ENCODE measurements at regions not wholly inside any gene's neighbourhood (a gene's known extent, or its start where the extent isn't known, plus 50 kb on each side); places are given as distances from the start of the nearest gene placed in this dataset.

GRCh38 chr7:26459540-26460193 is 168.0 kb downstream of the SNX10 start:
- TF ChIP-seq POLR2A (IDR thresholded peaks at IDR 0.05) (no peak), POLR2AphosphoS5 (IDR thresholded peaks at IDR 0.05) (no peak), CTCF (IDR thresholded peaks at IDR 0.05 in 8 of 11, conservative IDR thresholded peaks at IDR 0.05 in 3 of 11) (no peak)
- H3K36me3 ChIP-seq = no peaks in the 10 kb centered on the region
- DNase-seq = no peak
- intact Hi-C loops (cut with DNase I; ENCODE audit: low total_unique reads) = no loop called here
- no peaks in the 10 kb centered on the region for H3K4me1 ChIP-seq
- H3K9me3 ChIP-seq = no peaks in the 10 kb centered on the region
- peaks cover 0 to 3% (median 0%) of the 10 kb centered on the region in 7 donors for H3K27me3 ChIP-seq (replicated peaks in 1 of 7)
- WGBS, 5 donors = 74 to 92% (median 82%) methylated on average over 5 of the region's 5 CpGs
- no peak overlapping the region for H3K27ac ChIP-seq
- no peak overlapping the region for H3K4me3 ChIP-seq

- 86 to 96% (median 90%) methylated on average over 4 of the region's 4 CpGs for WGBS, 5 donors
- Histone ChIP-seq H3K27ac (no peak overlapping the region), H3K27me3 (replicated peaks in 1 of 7) (peaks cover 0 to 5% (median 0%) of the 10 kb centered on the region in 7 donors), H3K4me1 (no peaks in the 10 kb centered on the region), H3K9me3 (no peaks in the 10 kb centered on the region), H3K4me3 (no peak overlapping the region), H3K36me3 (no peaks in the 10 kb centered on the region)
- DNase-seq = no peak
- intact Hi-C loops (cut with DNase I; ENCODE audit: low total_unique reads) = no loop called here
- TF ChIP-seq CTCF (IDR thresholded peaks at IDR 0.05 in 8 of 11, conservative IDR thresholded peaks at IDR 0.05 in 3 of 11) (no peak), POLR2A (IDR thresholded peaks at IDR 0.05) (no peak), POLR2AphosphoS5 (IDR thresholded peaks at IDR 0.05) (no peak)
Observed at GRCh38 chr7:26460351-26461085, 168.9 kb downstream of the SNX10 start.

- peaks cover 0 to 5% (median 0%) of the 10 kb centered on the region in 7 donors for H3K27me3 ChIP-seq (replicated peaks in 1 of 7)
- no peak overlapping the region for H3K4me3 ChIP-seq
- intact Hi-C loops (cut with DNase I; ENCODE audit: low total_unique reads) = no loop called here
- H3K36me3 ChIP-seq = no peaks in the 10 kb centered on the region
- no peaks in the 10 kb centered on the region for H3K4me1 ChIP-seq
- H3K9me3 ChIP-seq = no peaks in the 10 kb centered on the region
- H3K27ac ChIP-seq = no peak overlapping the region
- no peak for DNase-seq
- 81 to 90% (median 85%) methylated on average over 7 of the region's 7 CpGs for WGBS, 5 donors
- TF ChIP-seq POLR2A (IDR thresholded peaks at IDR 0.05) (no peak), CTCF (IDR thresholded peaks at IDR 0.05 in 8 of 11, conservative IDR thresholded peaks at IDR 0.05 in 3 of 11) (no peak), POLR2AphosphoS5 (IDR thresholded peaks at IDR 0.05) (no peak)
Observed at GRCh38 chr7:26461518-26461917, 169.9 kb downstream of the SNX10 start.

- DNase-seq = no peak
- no peak overlapping the region for H3K4me3 ChIP-seq
- no peak for TF ChIP-seq POLR2AphosphoS5 (IDR thresholded peaks at IDR 0.05)
- TF ChIP-seq CTCF (IDR thresholded peaks at IDR 0.05 in 8 of 11, conservative IDR thresholded peaks at IDR 0.05 in 3 of 11) = no peak
- no peak for TF ChIP-seq POLR2A (IDR thresholded peaks at IDR 0.05)
- peaks cover 0 to 5% (median 0%) of the 10 kb centered on the region in 7 donors for H3K27me3 ChIP-seq (replicated peaks in 1 of 7)
- no peak overlapping the region for H3K27ac ChIP-seq
- intact Hi-C loops (cut with DNase I; ENCODE audit: low total_unique reads) = no loop called here
- H3K36me3 ChIP-seq = no peaks in the 10 kb centered on the region
- no peaks in the 10 kb centered on the region for H3K4me1 ChIP-seq
- 66 to 90% (median 83%) methylated on average over 6 of the region's 6 CpGs for WGBS, 5 donors
- no peaks in the 10 kb centered on the region for H3K9me3 ChIP-seq
Observed at GRCh38 chr7:26466007-26466406, 174.3 kb downstream of the SNX10 start.

Measured in spleen (tissue), 11 donors.